HEK293T (cell line): ENCODE measurements at regions not wholly inside any gene's neighbourhood (a gene's known extent, or its start where the extent isn't known, plus 50 kb on each side); places are given as distances from the start of the nearest gene placed in this dataset.

ENCODE experiments used
- BHLHE40 ChIP-seq: fragments of 450-650 bp; IDR thresholded peaks from 2 replicates; pipeline ENCODE4 v1.6.1; 2016; ENCODE audit warnings: mild to moderate bottlenecking, moderate library complexity, borderline replicate concordance
- FOXK2 ChIP-seq: fragments of 450-650 bp; IDR thresholded peaks from 2 replicates; pipeline ENCODE4 v1.6.1; 2016; ENCODE audit warnings: mild to moderate bottlenecking
- FOXM1 ChIP-seq: fragments of 450-650 bp; IDR thresholded peaks from 2 replicates; pipeline ENCODE4 v1.6.1; 2017; ENCODE audit warnings: mild to moderate bottlenecking, borderline replicate concordance
- NFRKB ChIP-seq: fragments of 450-650 bp; IDR thresholded peaks from 2 replicates; pipeline ENCODE4 v1.6.1; 2016; ENCODE audit warnings: mild to moderate bottlenecking, moderate library complexity
- SUZ12 ChIP-seq: fragments of 450-650 bp; IDR thresholded peaks from 2 replicates; pipeline ENCODE4 v1.6.1; 2016; ENCODE audit warnings: mild to moderate bottlenecking
- TARDBP ChIP-seq: fragments of 450-650 bp; IDR thresholded peaks from 2 replicates; pipeline ENCODE4 v1.6.1; 2016

DNA sequence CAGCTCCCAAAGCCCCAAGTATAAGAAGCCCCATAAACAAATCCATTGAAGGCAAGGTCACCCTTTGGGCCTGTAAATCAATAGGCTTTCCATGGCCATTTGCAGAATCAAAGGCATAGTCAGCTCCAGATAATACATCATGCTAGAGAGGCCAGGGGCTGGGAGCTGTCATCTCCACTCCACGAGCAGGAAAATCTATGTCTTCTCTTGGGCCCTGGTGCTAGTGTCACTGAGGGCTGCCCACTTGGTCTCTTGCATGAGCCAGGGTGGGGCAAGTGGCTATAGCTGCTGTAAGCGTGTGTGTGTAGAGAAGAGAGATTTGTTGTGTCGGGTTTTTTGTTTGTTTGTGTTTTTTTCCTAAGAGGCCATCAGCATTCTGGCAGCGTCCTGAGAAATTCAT, 90.0 kb upstream of the ZNF618 start:
- TF ChIP-seq TARDBP, result no peak
- no peak for TF ChIP-seq SUZ12
- TF ChIP-seq BHLHE40, result no peak
- no peak for TF ChIP-seq NFRKB
- no peak for TF ChIP-seq FOXK2
- no peak for TF ChIP-seq FOXM1
